ENCODE measurements at regions not wholly inside any gene's neighbourhood (a gene's known extent, or its start where the extent isn't known, plus 50 kb on each side); places are given as distances from the start of the nearest gene placed in this dataset.

DNA sequence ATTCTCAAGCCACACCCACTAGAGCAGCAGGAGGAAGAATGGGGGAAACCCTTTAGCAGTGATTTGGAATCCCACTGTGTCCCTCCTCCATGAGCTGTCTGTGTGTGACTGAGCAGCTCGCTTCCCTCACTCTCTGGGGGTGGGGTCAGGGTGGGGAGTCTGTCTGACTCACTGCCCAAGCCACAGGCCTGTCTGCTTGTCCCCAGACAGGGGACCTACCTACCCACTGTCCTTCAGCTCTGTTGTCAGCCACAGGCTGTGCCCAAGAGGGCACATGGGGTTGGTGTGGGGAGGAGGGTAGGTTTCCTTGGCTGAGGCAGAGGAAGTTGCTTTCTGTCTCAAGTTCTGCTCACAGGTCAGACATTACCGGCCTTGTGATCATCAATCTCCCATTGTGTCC, 127.0 kb downstream of the MAFB start:
- TF ChIP-seq GLIS1 (tag by site-specific recombination; IDR thresholded peaks at IDR 0.05) (no peak), ZFP3 (tag by site-specific recombination; IDR thresholded peaks at IDR 0.05; ENCODE audit: low read depth) (no peak), ZNF510 (tag by site-specific recombination; IDR thresholded peaks at IDR 0.05; ENCODE audit: insufficient replicate concordance) (no peak), ZNF571 (tag by site-specific recombination; IDR thresholded peaks at IDR 0.05) (no peak), RBAK (tag by site-specific recombination; IDR thresholded peaks at IDR 0.05) (no peak), TCF7L2 (IDR thresholded peaks at IDR 0.05; ENCODE audit: borderline replicate concordance, low read depth, low read length) (no peak), ZNF677 (tag by site-specific recombination; IDR thresholded peaks at IDR 0.05) (no peak)
- TF ChIP-seq, protein P1, sequence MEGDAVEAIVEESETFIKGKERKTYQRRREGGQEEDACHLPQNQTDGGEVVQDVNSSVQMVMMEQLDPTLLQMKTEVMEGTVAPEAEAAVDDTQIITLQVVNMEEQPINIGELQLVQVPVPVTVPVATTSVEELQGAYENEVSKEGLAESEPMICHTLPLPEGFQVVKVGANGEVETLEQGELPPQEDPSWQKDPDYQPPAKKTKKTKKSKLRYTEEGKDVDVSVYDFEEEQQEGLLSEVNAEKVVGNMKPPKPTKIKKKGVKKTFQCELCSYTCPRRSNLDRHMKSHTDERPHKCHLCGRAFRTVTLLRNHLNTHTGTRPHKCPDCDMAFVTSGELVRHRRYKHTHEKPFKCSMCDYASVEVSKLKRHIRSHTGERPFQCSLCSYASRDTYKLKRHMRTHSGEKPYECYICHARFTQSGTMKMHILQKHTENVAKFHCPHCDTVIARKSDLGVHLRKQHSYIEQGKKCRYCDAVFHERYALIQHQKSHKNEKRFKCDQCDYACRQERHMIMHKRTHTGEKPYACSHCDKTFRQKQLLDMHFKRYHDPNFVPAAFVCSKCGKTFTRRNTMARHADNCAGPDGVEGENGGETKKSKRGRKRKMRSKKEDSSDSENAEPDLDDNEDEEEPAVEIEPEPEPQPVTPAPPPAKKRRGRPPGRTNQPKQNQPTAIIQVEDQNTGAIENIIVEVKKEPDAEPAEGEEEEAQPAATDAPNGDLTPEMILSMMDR (tag by site-specific recombination; IDR thresholded peaks at IDR 0.05), result no peak

Measured in HEK293 (cell line).